GM12878 (cell line): ENCODE measurements at regions not wholly inside any gene's neighbourhood (a gene's known extent, or its start where the extent isn't known, plus 50 kb on each side); places are given as distances from the start of the nearest gene placed in this dataset.

ENCODE experiments used
- ATAC-seq: fragments of 200-7000 bp; cut with Tn5 transposase; 3 replicates; pipeline ENCODE4 v1.9.1; 2020; ENCODE audit warnings: mild to moderate bottlenecking, moderate library complexity
- BruUV-seq: library from RNA; stranded (reverse); fragments of 400-500 nt; replicated peaks from 2 replicates; lab custom pipeline; 2021; lab: Mats Ljungman, UMichigan
- CTCF ChIA-PET: fragments of 300-600 bp; sonication (Branson Sonifier 250); formaldehyde crosslinking; extraction: SDS; loops from one replicate; lab custom pipeline; 2021; ENCODE audit warnings: inconsistent platforms; lab: Yijun Ruan, JAX
- POLR2A ChIA-PET: fragments of 350-600 bp; formaldehyde crosslinking; extraction: SDS; loops from one replicate; lab custom pipeline; 2021; ENCODE audit warnings: inconsistent platforms; lab: Charles Lee
- RAD21 ChIA-PET: fragments of 300-600 bp; sonication (Branson Sonifier 250); formaldehyde crosslinking; loops from one replicate; lab custom pipeline; 2023; ENCODE audit warnings: antibody characterized with exemption; ENCODE audit not compliant: unreplicated experiment; lab: Charles Lee
- SMC1A ChIA-PET: fragments of 300-600 bp; sonication (Branson Sonifier 250); formaldehyde crosslinking; loops from one replicate; lab custom pipeline; 2023; ENCODE audit not compliant: unreplicated experiment, uncharacterized antibody; lab: Charles Lee
- DNase-seq: peaks from one replicate; pipeline ENCODE4 v3.0.0-alpha.2; 2011; ENCODE audit warnings: low read depth, low spot score
- FAIRE-seq: peaks from 3 replicates; lab custom pipeline; 2011; peaks lifted over from hg19 to GRCh38; lab: Jason Lieb, UNC
- H2AFZ ChIP-seq: 2 replicates; pipeline ENCODE4 v1.6.0; 2011; ENCODE audit warnings: low read depth, low read length, control low read depth; ENCODE audit not compliant: control insufficient read depth
- H3K27ac ChIP-seq: 2 replicates; pipeline ENCODE4 v1.5.1; 2011; ENCODE audit warnings: control low read depth; ENCODE audit not compliant: control insufficient read depth, insufficient read depth
- H3K27me3 ChIP-seq, 2 experiments: replicated peaks in 1 of 2; 2 replicates each; pipeline versions ENCODE4 v1.6.0 to v1.6.1; 2011; ENCODE audit warnings: low read length in 1 of 2; ENCODE audit not compliant: control insufficient read depth in 2 of 2, insufficient read depth in 2 of 2
- H3K36me3 ChIP-seq, 2 experiments: 2 replicates each; pipeline ENCODE4 v1.5.1; 2011; ENCODE audit warnings: low read length in 1 of 2; ENCODE audit not compliant: control insufficient read depth in 2 of 2, insufficient read depth in 2 of 2
- H3K4me1 ChIP-seq: 2 replicates; pipeline ENCODE4 v1.6.1; 2011; ENCODE audit warnings: mild to moderate bottlenecking, low read length, moderate library complexity, mixed read lengths; ENCODE audit not compliant: control insufficient read depth, insufficient read depth
- H3K4me2 ChIP-seq: 2 replicates; pipeline ENCODE4 v1.6.0; 2011; ENCODE audit warnings: control low read depth; ENCODE audit not compliant: control insufficient read depth, insufficient read depth
- H3K4me3 ChIP-seq: fragments of 200-600 bp; sonication (generic); 2 replicates; pipeline ENCODE4 v1.5.1; 2016
- H3K79me2 ChIP-seq: 2 replicates; pipeline ENCODE4 v1.6.0; 2011; ENCODE audit warnings: low read length; ENCODE audit not compliant: control insufficient read depth, insufficient read depth
- H3K9ac ChIP-seq: 2 replicates; pipeline ENCODE4 v1.8.0; 2011; ENCODE audit warnings: low read length, control low read depth, mixed read lengths; ENCODE audit not compliant: control insufficient read depth, insufficient read depth
- H3K9me3 ChIP-seq: replicated peaks from 3 replicates; pipeline ENCODE4 v1.5.1; 2011; ENCODE audit warnings: mild to moderate bottlenecking, low read length; ENCODE audit not compliant: control insufficient read depth, insufficient read depth
- H4K20me1 ChIP-seq: 2 replicates; pipeline ENCODE4 v1.6.0; 2011; ENCODE audit not compliant: control insufficient read depth, insufficient read depth
- ATF7 ChIP-seq: fragments of 450-650 bp; IDR thresholded peaks from 2 replicates; pipeline ENCODE4 v1.6.1; 2016; ENCODE audit warnings: low read depth, mild to moderate bottlenecking
- BMI1 ChIP-seq: fragments of 450-650 bp; IDR thresholded peaks from 2 replicates; pipeline ENCODE4 v1.6.1; 2016; ENCODE audit warnings: mild to moderate bottlenecking, moderate library complexity, borderline replicate concordance
- CBFB ChIP-seq: IDR thresholded peaks from 2 replicates; pipeline ENCODE4 v1.6.1; 2016; ENCODE audit warnings: antibody characterized with exemption, low read depth
- CHD1 ChIP-seq: IDR thresholded peaks from 2 replicates; pipeline ENCODE4 v1.6.1; 2012; ENCODE audit warnings: low read depth, low read length, improper control_type of control experiment
- FOXM1 ChIP-seq: IDR thresholded peaks from 2 replicates; pipeline ENCODE4 v1.6.1; 2012; ENCODE audit warnings: low read depth, mild to moderate bottlenecking, inconsistent platforms, low read length, moderate library complexity
- JUND ChIP-seq: IDR thresholded peaks from 2 replicates; pipeline ENCODE4 v1.6.1; 2012; ENCODE audit warnings: low read depth, mild to moderate bottlenecking, low read length, improper control_type of control experiment, moderate library complexity
- LARP7 ChIP-seq: fragments of 450-650 bp; IDR thresholded peaks from 2 replicates; pipeline ENCODE4 v1.6.1; 2017; ENCODE audit warnings: mild to moderate bottlenecking
- NRF1 ChIP-seq: conservative IDR thresholded peaks from 2 replicates; pipeline ENCODE4 v1.6.1; 2011; ENCODE audit warnings: mild to moderate bottlenecking, low read depth, low read length, improper control_type of control experiment
- RAD51 ChIP-seq: fragments of 450-650 bp; IDR thresholded peaks from 2 replicates; pipeline ENCODE4 v1.6.1; 2016; ENCODE audit warnings: moderate library complexity, mild to moderate bottlenecking, inconsistent platforms
- RB1 ChIP-seq: fragments of 450-650 bp; formaldehyde crosslinking; IDR thresholded peaks from 2 replicates; pipeline ENCODE4 v1.6.1; 2017; ENCODE audit warnings: mild to moderate bottlenecking, borderline replicate concordance
- RFX5 ChIP-seq: IDR thresholded peaks from 2 replicates; pipeline ENCODE4 v1.6.1; 2011; ENCODE audit warnings: low read depth, low read length, improper control_type of control experiment
- TCF3 ChIP-seq: IDR thresholded peaks from 2 replicates; pipeline ENCODE4 v1.6.1; 2012; ENCODE audit warnings: low read depth, mild to moderate bottlenecking, low read length, borderline replicate concordance; ENCODE audit not compliant: insufficient read depth
- YBX1 ChIP-seq: fragments of 450-650 bp; IDR thresholded peaks from 2 replicates; pipeline ENCODE4 v1.6.1; 2016; ENCODE audit warnings: antibody characterized with exemption
- WGBS: methylation state at CpG from one replicate; pipeline ENCODE4 v1.1.6; 2016; ENCODE audit warnings: low lambda C conversion rate; ENCODE audit not compliant: insufficient replicate concordance, insufficient coverage; ENCODE audit errors: missing lambda C conversion rate; 5-methylcytosine and 5-hydroxymethylcytosine counted together
- in situ Hi-C: fragments of 300-500 bp; cut with MboI; formaldehyde crosslinking; loops from 9 replicates; pipeline ENCODE4 v1.14.3; 2018; ENCODE audit warnings: mixed read lengths
- intact Hi-C: fragments of 100-400 bp; cut with micrococcal nuclease; formaldehyde crosslinking; loops from one replicate; pipeline ENCODE4 v1.14.2; 2022; ENCODE audit not compliant: unreplicated experiment
- TF ChIP-seq, protein P1 (sequence below): fragments of 450-650 bp; formaldehyde crosslinking; IDR thresholded peaks from 2 replicates; pipeline ENCODE4 v1.4.0; 2020; ENCODE audit warnings: mild to moderate bottlenecking, moderate library complexity
- TF ChIP-seq, protein P2 (sequence below): IDR thresholded peaks from 2 replicates; pipeline ENCODE4 v1.6.1; 2012; ENCODE audit warnings: low read depth, low read length, improper control_type of control experiment
- TF ChIP-seq, protein P3 (sequence below): fragments of 450-650 bp; IDR thresholded peaks from 2 replicates; pipeline ENCODE4 v1.6.1; 2018; ENCODE audit warnings: borderline replicate concordance, mild to moderate bottlenecking; ENCODE audit not compliant: partially characterized antibody
- TF ChIP-seq, protein P4 (sequence below): IDR thresholded peaks from 2 replicates; pipeline ENCODE4 v1.6.1; 2012; ENCODE audit warnings: low read depth, low read length, improper control_type of control experiment
- TF ChIP-seq, protein P5 (sequence below): fragments of 450-650 bp; IDR thresholded peaks from 2 replicates; pipeline ENCODE4 v1.6.1; 2016; ENCODE audit warnings: mild to moderate bottlenecking

DNA sequence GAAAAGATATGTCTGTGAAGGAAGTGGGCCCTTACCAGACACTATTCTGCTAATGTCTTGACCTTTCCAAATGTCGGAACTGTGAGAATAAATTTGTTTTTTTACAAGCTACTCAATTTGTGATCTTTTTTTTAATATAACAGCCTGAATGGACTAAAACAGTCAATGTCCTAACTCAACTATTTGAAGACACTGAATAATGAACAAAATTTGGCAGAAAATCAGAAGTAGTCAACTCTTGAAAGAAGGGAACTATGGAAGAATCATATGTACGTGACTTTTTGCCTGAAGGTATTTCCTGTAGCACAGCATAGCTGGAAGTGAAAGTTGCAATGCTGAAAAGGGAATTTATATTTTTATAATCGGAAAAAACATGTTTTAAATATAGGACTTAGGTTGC lies 351.8 kb upstream of the TFPI start:
- CTCF ChIA-PET, result no interaction called here
- Histone ChIP-seq H4K20me1 (no peaks in the 10 kb centered on the region), H3K36me3 (no peaks in the 10 kb centered on the region), H3K4me1 (no peaks in the 10 kb centered on the region), H3K27ac (no peak overlapping the region), H2AFZ (no peak overlapping the region), H3K79me2 (no peaks in the 10 kb centered on the region), H3K4me3 (no peak overlapping the region), H3K27me3 (no peaks in the 10 kb centered on the region), H3K9me3 (no peaks in the 10 kb centered on the region), H3K9ac (no peak overlapping the region), H3K4me2 (no peak overlapping the region)
- no TSS peak for BruUV-seq
- WGBS, result 19% methylated on average over 3 of the region's 3 CpGs
- in situ Hi-C loops (no loop called here), intact Hi-C loops (no loop called here)
- DNase-seq (no peak), FAIRE-seq (no peak), ATAC-seq (no peak)
- POLR2A ChIA-PET, result no interaction called here
- SMC1A ChIA-PET, result no interaction called here
- RAD21 ChIA-PET, result no interaction called here
- TF ChIP-seq BMI1, result no peak
- no peak for TF ChIP-seq NRF1
- TF ChIP-seq JUND, result no peak
- TF ChIP-seq, protein P1, sequence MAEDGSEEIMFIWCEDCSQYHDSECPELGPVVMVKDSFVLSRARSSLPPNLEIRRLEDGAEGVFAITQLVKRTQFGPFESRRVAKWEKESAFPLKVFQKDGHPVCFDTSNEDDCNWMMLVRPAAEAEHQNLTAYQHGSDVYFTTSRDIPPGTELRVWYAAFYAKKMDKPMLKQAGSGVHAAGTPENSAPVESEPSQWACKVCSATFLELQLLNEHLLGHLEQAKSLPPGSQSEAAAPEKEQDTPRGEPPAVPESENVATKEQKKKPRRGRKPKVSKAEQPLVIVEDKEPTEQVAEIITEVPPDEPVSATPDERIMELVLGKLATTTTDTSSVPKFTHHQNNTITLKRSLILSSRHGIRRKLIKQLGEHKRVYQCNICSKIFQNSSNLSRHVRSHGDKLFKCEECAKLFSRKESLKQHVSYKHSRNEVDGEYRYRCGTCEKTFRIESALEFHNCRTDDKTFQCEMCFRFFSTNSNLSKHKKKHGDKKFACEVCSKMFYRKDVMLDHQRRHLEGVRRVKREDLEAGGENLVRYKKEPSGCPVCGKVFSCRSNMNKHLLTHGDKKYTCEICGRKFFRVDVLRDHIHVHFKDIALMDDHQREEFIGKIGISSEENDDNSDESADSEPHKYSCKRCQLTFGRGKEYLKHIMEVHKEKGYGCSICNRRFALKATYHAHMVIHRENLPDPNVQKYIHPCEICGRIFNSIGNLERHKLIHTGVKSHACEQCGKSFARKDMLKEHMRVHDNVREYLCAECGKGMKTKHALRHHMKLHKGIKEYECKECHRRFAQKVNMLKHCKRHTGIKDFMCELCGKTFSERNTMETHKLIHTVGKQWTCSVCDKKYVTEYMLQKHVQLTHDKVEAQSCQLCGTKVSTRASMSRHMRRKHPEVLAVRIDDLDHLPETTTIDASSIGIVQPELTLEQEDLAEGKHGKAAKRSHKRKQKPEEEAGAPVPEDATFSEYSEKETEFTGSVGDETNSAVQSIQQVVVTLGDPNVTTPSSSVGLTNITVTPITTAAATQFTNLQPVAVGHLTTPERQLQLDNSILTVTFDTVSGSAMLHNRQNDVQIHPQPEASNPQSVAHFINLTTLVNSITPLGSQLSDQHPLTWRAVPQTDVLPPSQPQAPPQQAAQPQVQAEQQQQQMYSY (CRISPR knock-in tag), result no peak
- no peak for TF ChIP-seq LARP7
- no peak for TF ChIP-seq CBFB
- no peak for TF ChIP-seq ATF7
- TF ChIP-seq FOXM1, result no peak
- TF ChIP-seq, protein P2, sequence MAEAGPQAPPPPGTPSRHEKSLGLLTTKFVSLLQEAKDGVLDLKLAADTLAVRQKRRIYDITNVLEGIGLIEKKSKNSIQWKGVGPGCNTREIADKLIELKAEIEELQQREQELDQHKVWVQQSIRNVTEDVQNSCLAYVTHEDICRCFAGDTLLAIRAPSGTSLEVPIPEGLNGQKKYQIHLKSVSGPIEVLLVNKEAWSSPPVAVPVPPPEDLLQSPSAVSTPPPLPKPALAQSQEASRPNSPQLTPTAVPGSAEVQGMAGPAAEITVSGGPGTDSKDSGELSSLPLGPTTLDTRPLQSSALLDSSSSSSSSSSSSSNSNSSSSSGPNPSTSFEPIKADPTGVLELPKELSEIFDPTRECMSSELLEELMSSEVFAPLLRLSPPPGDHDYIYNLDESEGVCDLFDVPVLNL, result no peak
- TF ChIP-seq CHD1, result no peak
- TF ChIP-seq, protein P3, sequence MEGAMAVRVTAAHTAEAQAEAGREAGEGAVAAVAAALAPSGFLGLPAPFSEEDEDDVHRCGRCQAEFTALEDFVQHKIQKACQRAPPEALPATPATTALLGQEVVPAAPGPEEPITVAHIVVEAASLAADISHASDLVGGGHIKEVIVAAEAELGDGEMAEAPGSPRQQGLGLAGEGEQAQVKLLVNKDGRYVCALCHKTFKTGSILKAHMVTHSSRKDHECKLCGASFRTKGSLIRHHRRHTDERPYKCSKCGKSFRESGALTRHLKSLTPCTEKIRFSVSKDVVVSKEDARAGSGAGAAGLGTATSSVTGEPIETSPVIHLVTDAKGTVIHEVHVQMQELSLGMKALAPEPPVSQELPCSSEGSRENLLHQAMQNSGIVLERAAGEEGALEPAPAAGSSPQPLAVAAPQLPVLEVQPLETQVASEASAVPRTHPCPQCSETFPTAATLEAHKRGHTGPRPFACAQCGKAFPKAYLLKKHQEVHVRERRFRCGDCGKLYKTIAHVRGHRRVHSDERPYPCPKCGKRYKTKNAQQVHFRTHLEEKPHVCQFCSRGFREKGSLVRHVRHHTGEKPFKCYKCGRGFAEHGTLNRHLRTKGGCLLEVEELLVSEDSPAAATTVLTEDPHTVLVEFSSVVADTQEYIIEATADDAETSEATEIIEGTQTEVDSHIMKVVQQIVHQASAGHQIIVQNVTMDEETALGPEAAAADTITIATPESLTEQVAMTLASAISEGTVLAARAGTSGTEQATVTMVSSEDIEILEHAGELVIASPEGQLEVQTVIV, result no peak
- TF ChIP-seq RB1, result no peak
- no peak for TF ChIP-seq RFX5
- TF ChIP-seq, protein P4, sequence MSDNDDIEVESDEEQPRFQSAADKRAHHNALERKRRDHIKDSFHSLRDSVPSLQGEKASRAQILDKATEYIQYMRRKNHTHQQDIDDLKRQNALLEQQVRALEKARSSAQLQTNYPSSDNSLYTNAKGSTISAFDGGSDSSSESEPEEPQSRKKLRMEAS, result no peak
- TF ChIP-seq RAD51, result no peak
- TF ChIP-seq YBX1, result no peak
- no peak for TF ChIP-seq TCF3
- TF ChIP-seq, protein P5, sequence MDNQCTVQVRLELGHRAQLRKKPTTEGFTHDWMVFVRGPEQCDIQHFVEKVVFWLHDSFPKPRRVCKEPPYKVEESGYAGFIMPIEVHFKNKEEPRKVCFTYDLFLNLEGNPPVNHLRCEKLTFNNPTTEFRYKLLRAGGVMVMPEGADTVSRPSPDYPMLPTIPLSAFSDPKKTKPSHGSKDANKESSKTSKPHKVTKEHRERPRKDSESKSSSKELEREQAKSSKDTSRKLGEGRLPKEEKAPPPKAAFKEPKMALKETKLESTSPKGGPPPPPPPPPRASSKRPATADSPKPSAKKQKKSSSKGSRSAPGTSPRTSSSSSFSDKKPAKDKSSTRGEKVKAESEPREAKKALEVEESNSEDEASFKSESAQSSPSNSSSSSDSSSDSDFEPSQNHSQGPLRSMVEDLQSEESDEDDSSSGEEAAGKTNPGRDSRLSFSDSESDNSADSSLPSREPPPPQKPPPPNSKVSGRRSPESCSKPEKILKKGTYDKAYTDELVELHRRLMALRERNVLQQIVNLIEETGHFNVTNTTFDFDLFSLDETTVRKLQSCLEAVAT, result no peak
